GM18505 (cell line): ENCODE measurements at regions not wholly inside any gene's neighbourhood (a gene's known extent, or its start where the extent isn't known, plus 50 kb on each side); places are given as distances from the start of the nearest gene placed in this dataset.

Experiments
- ATAC-seq: cut with Tn5 transposase; IDR thresholded peaks from one replicate; pipeline ENCODE4 v1.9.1; 2021; ENCODE audit not compliant: unreplicated experiment
- POLR2A ChIP-seq: IDR thresholded peaks from 4 replicates; pipeline ENCODE4 v1.6.1; 2011; ENCODE audit warnings: borderline replicate concordance; ENCODE audit not compliant: insufficient read depth, insufficient read length; ENCODE audit errors: extremely low read depth

- no peak for TF ChIP-seq POLR2A
- ATAC-seq, result no peak
These were observed 208.4 kb upstream of the KBTBD8 start for GRCh38 chr3:66789580-66790237.

DNA sequence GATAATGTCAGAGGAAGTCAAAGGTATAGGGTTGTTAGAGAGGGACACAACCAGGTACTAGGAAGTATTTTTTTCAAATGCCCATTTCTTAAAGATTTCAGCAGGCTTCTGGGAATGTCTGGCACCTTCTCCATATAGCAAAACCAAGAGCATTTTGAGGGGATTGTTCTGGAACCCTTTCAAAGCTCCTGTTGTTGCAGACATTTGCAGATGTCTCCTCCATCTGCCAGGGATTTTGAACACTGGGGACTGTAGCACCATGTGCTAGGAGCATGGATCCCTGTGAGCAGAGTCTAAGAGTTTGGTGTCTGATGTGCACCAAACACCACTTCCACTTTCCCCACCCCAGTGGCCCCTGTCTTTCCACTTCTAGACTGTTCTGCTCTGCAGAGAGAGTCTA, 206.0 kb upstream of the KBTBD8 start:
- no peak for ATAC-seq
- no peak for TF ChIP-seq POLR2A

DNA sequence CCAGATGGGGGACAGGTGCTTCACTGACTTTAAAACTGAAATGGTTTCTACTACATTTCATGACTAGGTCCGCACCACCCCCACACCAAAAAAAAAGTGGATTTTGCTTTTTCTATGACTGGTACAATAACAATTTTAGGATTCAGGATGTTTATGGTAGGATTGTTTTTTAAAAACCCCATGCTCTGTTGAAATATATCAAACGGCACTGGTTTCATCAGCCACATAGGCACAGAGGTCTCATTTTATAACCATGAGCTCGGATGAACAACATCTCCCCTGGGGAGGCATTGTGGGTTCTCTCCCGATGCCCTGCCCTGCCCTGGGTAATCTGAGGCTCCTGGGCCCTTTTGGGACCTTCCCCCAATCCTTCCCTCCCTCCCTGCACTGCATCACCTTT, 202.7 kb upstream of the KBTBD8 start:
- ATAC-seq, result no peak
- TF ChIP-seq POLR2A, result no peak

DNA sequence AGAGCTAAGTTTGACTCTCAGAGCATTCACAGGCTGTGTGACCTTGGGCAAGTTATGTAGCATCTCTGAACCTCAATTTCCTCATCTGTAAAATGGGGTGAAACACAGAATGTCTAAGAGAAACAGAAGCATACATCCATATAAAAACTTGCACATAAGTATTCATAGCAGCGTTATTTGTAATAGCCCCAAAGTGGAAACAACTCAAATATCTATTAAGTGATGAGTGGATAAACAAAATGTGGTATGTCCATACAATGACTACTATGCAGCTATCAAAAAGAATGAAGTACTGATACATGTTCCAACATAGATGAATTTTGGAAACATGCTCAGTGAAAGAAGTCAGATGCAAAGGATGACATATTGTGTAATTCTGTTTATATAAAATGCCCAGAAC, 201.8 kb upstream of the KBTBD8 start:
- ATAC-seq, result no peak
- TF ChIP-seq POLR2A, result no peak

DNA sequence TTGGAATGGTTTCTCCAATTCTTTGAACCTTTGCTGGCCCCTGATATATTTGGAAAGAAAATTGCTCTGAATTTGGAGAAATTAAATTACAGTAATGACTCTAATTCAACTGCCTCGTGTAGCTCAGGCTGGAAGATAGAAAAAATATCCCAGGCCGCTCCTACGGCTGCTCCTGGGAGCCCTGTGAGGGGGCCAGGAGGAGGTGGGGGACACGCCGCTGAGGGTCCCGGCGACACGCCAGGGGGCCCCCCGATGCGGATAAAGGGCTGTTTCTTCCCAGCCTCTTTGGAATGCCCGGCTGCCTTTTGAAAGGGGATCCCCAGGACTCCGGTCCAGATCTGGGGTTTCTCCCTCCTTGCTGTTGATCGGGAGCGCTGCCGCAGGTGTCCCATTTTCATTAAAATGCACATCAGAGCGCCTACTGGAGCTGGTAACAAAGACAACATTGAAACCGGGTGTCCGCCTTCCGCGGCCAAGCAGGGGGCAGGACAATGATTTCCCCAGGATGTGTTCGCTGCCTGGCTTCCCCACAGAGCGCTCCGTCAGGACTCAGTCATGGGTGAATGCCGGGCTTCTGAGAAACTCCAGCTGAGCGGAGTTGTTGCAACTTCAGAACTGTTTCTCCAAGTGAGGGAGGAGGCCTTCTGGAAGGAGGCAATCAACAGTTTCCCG, 200.1 kb upstream of the KBTBD8 start:
- no peak for ATAC-seq
- TF ChIP-seq POLR2A, result no peak

DNA sequence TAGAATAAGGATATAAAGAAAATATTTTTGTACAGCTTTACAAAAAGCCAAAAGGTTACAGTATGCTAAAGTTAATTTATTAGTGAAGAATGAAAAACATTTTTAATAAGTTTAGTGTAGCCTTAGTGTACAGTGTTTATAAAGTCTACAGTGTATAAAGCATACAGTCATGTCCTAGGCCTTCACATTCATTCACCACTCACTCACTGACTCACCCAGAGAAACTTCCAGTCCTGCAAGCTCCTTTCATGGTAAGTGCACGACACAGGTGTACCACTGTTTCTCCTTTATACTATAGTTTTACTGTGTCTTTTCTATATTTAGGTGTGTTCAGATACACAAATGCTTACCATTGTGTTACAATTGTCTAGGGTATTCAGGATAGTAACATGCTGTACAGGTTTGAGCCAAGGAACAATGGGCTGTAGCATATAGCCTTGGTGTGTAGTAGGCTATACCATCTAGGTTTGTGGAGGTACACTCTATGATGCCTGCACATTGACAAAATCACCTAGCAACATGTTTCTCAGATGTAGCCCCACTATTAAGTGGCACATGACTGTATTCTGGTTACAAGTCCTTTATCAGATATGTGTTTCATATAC, 197.1 kb upstream of the KBTBD8 start:
- no peak for ATAC-seq

GRCh38 chr3:66803206-66803605, 194.9 kb upstream of the KBTBD8 start:
- no peak for TF ChIP-seq POLR2A
- ATAC-seq, result no peak

More for the DNA sequence above, 197.1 kb upstream of the KBTBD8 start:
- no peak for TF ChIP-seq POLR2A

GRCh38 chr3:66803721-66804695, 194.1 kb upstream of the KBTBD8 start:
- ATAC-seq, result no peak
- TF ChIP-seq POLR2A, result no peak

GRCh38 chr3:66808891-66809594, 189.1 kb upstream of the KBTBD8 start:
- ATAC-seq, result no peak
- TF ChIP-seq POLR2A, result no peak

- ATAC-seq, result no peak
- TF ChIP-seq POLR2A, result no peak
These were observed 188.5 kb upstream of the KBTBD8 start for GRCh38 chr3:66809595-66809958.

GRCh38 chr3:66812136-66812535, 186.0 kb upstream of the KBTBD8 start:
- TF ChIP-seq POLR2A, result no peak
- ATAC-seq, result no peak

DNA sequence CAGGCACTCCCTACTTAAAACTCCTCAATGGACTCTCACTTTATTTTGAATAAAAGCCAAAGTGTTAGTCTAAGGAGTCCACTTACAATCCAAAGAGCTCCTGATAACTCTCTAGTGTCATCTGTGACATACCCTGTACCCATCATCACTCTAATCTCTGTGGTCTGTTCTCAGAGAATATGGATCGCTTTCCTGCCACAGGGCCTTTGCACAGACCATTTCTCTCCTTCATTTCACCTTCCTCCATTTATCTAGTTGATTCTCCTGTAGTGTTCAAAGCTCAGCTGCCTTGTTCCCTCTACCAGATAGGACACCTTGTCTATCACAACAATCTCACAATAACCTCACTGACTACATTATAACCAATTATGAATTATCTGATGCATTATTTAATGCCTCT, 185.4 kb upstream of the KBTBD8 start:
- TF ChIP-seq POLR2A, result no peak
- no peak for ATAC-seq
